Stimulated activated CD8-positive, alpha-beta memory T cell treated with anti-CD3 and anti-CD28 coated beads, Interleukin-4, amount 100 ng/mL, for 48 hours (primary cell): ENCODE measurements at regions not wholly inside any gene's neighbourhood (a gene's known extent, or its start where the extent isn't known, plus 50 kb on each side); places are given as distances from the start of the nearest gene placed in this dataset.

Experiments used
- DNase-seq: peaks from one replicate; pipeline ENCODE4 v3.0.0-alpha.2; 2020

GRCh38 chr17:13740686-13741085 lies 139.0 kb upstream of the HS3ST3A1 start:
- DNase-seq = no peak

GRCh38 chr17:13741744-13742143 lies 140.0 kb upstream of the HS3ST3A1 start:
- DNase-seq = no peak

- no peak for DNase-seq
Observed at GRCh38 chr17:13743906-13744305, 142.2 kb upstream of the HS3ST3A1 start.

- DNase-seq = no peak
Observed at GRCh38 chr17:13746404-13746803, 144.7 kb upstream of the HS3ST3A1 start.

- no peak for DNase-seq
Observed at GRCh38 chr17:13749166-13749890, 147.6 kb upstream of the HS3ST3A1 start.

GRCh38 chr17:13749891-13750235 lies 148.1 kb upstream of the HS3ST3A1 start:
- no peak for DNase-seq

- DNase-seq = no peak
Observed at GRCh38 chr17:13750816-13751793, 149.4 kb upstream of the HS3ST3A1 start.

GRCh38 chr17:13753154-13753553 lies 151.4 kb upstream of the HS3ST3A1 start:
- DNase-seq = no peak

- no peak for DNase-seq
Observed at GRCh38 chr17:13753771-13754170, 152.0 kb upstream of the HS3ST3A1 start.

GRCh38 chr17:13755851-13756250 lies 154.1 kb upstream of the HS3ST3A1 start:
- no peak for DNase-seq

- no peak for DNase-seq
Observed at GRCh38 chr17:13756763-13757162, 155.0 kb upstream of the HS3ST3A1 start.

- no peak for DNase-seq
Observed at GRCh38 chr17:13757871-13758270, 156.1 kb upstream of the HS3ST3A1 start.

- no peak for DNase-seq
Observed at GRCh38 chr17:13759518-13760335, 158.0 kb upstream of the HS3ST3A1 start.

GRCh38 chr17:13761038-13761603 lies 159.4 kb upstream of the HS3ST3A1 start:
- DNase-seq = no peak

GRCh38 chr17:13765701-13766100 lies 164.0 kb upstream of the HS3ST3A1 start:
- DNase-seq = no peak

GRCh38 chr17:13770702-13771101 lies 169.0 kb upstream of the HS3ST3A1 start:
- no peak for DNase-seq

GRCh38 chr17:13775450-13775849 lies 173.7 kb upstream of the HS3ST3A1 start:
- DNase-seq = no peak

GRCh38 chr17:13776027-13776551 lies 174.4 kb upstream of the HS3ST3A1 start:
- DNase-seq = no peak

- DNase-seq = no peak
Observed at GRCh38 chr17:13777003-13777402, 175.3 kb upstream of the HS3ST3A1 start.

GRCh38 chr17:13784434-13785095 lies 182.8 kb upstream of the HS3ST3A1 start:
- no peak for DNase-seq

- DNase-seq = no peak
Observed at GRCh38 chr17:13785981-13786598, 184.4 kb upstream of the HS3ST3A1 start.

GRCh38 chr17:13787636-13788035 lies 185.9 kb upstream of the HS3ST3A1 start:
- no peak for DNase-seq
